M059J (cell line): ENCODE measurements at regions not wholly inside any gene's neighbourhood (a gene's known extent, or its start where the extent isn't known, plus 50 kb on each side); places are given as distances from the start of the nearest gene placed in this dataset.
A peak's percentile ranks its signal among the peaks of the same experiment; 100 is the strongest.

ENCODE experiments used
- DNase-seq: peaks from one replicate; pipeline ENCODE4 v3.0.0-alpha.2; 2012; ENCODE audit warnings: low read depth

DNA sequence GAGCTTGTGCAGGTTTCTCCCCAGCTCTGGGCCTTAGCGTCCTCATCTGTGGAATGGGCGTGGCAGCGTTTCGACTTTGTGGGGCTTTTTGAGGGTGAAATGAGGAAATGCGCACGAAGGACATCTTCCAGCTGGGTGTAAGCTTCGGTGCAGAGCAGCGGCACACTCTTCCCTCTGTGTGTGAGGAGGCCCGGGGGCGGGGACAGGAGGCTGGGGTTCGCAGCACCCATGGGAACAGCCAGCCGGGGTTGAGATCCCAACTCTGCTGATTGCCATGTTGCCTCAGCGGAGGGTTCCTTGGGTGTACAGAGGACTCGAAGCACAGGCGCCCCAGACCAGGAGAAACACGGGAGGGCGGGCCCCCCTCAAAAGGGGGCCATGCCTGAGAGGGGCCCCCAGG lies 265.6 kb downstream of the NSG2 start:
- DNase-seq: no peak

GRCh38 chr5:174311531-174312269 lies 266.2 kb downstream of the NSG2 start:
- DNase-seq: peak; percentile 47

- DNase-seq: no peak
These were observed 266.7 kb downstream of the NSG2 start for GRCh38 chr5:174312270-174312617.

- no peak for DNase-seq
These were observed 267.1 kb downstream of the NSG2 start for GRCh38 chr5:174312641-174313040.

DNA sequence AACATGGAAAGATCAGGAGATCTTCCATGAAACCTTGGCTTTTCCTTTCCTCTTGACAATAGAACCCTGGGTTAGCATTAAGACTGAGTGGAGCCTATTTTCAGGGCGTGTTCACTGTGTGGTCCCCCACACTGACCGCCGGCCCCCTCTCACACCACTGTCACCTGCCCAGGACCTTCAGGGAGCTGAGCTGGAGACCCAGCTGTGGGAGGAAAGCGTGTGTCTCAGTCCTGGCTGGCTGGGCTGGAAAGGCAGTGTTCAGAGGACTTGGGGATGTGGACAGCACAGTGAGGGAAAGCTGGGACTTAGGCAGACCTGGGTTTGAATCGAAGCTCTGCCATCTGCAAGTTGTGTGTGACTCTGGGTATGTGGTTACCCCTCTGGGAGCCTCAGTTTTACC lies 268.1 kb downstream of the NSG2 start:
- DNase-seq: no peak

GRCh38 chr5:174314261-174314660 lies 268.8 kb downstream of the NSG2 start:
- DNase-seq: no peak

DNA sequence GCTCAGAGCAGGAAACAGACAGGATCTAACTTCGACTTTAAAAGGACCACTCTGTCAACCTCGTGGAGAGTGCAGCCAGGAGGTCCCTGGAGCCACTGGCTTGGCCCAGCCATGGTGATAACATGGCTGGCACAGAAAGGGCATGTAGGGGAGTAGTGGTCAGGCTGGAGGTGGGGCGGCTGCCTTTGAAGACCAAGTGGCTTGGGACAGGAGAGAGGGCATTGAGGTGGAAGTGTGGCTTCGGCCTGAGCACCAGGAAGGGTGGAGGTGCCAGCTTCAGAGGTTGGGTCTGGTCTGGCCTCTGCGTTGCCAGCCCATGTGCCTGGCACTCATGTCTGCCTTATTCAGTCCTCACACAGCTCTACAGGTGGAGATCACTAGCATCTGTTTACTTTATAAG lies 270.0 kb downstream of the NSG2 start:
- DNase-seq: no peak

DNA sequence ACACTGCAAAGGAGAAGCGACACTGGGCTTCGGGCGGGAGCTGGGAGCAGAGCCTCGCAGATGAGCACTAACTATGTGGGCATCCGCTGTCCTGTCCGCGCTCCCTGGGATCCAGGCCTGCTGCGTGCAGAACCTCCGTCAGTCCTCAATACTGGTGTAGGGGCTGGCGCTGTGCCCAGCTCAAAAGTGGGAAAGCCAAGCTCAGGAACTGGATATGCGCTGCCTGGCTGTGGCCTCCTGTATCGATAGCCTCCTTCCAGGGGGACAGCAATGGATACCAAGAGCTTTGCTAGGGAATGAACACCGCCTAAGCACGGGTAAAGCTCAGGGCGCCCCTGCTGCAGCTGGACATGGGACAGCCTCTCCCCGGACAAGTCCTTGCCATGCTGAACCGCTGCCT lies 270.4 kb downstream of the NSG2 start:
- no peak for DNase-seq

DNA sequence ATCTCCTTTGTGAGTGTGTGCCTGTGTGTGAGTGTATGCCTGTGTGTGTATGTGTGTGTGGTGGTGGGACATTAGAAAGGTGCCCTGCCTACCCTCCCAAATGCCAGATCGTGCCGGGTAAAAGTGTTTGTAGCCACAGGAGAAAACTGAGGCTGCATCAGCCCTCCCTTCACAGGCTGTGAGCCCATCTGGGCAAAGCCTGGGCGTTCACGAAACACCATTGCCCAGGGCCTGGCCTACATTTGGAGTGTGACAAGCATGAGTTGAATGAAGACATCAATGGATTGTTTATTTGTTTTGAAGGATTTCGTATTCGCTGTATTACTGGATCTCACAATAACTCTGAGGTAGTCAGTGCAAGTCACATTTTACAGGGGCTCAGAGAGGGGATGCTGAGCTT lies 270.8 kb downstream of the NSG2 start:
- DNase-seq: no peak

GRCh38 chr5:174317256-174317894 lies 271.9 kb downstream of the NSG2 start:
- peak; percentile 63 for DNase-seq

DNA sequence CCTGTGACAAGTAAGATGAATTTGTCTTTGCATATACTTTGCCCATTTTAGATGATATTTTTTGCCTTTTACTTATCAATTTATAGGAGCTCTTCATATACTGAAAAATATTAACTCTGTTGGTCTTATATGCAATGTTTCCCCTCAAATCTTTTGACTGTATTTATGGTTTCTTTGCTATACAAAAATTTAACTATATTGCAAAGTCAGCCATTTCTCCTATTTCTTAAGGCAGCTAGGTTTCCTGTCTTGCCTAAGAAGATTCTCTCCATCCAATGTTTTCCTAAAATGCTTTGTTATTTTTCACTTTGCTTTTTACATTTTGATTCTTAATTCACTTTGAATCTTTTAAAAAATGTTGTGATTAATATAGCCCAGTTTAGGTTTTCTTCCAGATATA lies 273.1 kb downstream of the NSG2 start:
- DNase-seq: no peak

DNA sequence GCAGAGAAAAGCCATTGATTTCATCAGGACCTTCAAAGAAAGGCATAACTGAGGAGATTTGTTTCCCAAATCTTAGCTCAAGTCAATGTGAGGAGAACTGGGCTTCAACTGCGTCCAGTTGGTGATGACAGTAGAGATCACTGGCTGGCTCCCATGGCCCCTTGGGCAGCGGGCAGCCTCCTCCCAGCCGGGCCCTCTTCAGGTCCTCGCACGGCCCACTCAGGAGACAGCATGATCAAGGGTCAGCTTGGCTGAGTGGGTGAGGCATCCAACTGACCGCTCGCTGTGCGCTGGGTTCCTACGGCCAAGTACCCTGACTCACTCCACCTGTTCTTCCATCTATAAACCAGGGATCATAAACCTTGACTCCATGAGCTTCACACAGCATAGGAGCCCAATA lies 274.0 kb downstream of the NSG2 start:
- no peak for DNase-seq

DNA sequence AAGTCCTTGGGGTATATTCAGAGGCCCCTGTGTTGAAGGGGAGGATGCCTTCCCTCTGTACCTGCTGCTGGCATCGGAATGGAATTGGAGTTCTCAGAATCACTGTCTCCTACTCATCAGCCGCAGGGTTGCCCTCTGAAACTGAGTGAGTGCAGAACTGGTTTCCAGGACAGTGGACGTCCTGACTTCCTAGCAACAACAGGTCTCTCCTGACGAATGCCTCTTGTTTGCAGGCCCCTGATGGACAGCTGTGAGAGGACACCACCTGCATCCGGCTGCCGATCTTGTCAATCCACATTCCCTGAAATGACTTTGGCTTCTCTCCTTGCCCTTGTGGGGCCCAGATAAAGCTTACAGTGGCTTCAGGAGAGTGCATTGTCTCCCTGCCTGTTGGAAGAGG lies 274.5 kb downstream of the NSG2 start:
- DNase-seq: no peak

GRCh38 chr5:174323878-174324281 lies 278.4 kb downstream of the NSG2 start:
- DNase-seq: peak; percentile 81

DNA sequence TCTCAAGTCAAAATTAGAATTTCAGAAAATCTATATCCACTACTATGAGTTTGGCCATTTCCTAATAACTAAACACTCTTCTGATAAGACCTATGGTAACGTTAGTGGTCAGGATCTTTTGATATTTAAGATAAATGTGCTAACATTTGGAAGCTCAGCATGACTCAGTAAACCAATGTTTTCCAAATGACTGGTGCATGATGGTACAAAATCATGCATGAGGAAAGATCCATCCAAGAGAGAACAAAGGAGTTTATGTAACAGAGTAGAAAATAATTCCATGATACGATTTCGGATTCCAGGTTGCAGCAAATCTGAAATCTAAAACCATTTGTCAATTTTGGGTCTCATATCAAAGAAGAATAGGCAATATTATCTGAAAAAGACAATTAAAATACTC lies 279.2 kb downstream of the NSG2 start:
- peak; percentile 59 for DNase-seq

DNA sequence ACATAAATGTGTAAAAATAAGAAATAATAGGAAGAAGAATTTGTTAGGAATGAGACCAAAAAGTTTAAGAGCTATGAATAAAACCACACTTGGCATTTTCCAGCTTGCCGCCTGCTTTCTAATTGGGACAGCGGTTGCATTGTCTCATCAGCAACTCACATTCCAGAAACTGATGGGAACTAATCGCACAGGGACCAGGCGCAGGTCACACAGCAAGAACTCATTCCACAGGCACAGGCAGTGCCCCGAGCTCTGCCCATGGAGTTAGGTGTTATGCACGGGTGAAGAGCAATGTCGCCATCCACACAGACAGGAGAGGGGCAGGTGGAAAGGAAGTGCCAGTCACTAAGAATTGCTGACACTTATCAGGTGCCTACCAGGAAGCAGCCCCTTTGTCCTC lies 279.9 kb downstream of the NSG2 start:
- DNase-seq: no peak

- no peak for DNase-seq
These were observed 280.5 kb downstream of the NSG2 start for GRCh38 chr5:174325961-174326360.

DNA sequence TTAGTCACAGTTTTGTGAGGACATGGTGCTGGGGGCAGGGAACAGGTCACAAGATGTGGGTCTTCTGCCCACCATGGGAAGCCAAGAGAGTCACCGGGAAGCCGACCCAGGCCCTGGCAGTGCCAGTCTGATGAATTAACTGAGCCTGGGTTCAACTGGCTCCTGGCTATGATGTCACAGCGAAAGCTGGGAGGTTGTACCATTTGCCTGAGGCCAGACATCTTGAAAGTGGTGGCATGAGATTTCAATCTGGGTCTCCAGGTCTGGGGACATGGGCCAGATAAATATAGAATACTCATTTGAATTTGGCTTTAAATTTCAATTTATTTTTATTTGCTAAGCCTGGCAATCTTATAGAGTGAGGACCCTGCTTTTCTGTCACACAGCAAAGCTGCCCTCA lies 280.9 kb downstream of the NSG2 start:
- DNase-seq: no peak

- peak; percentile 88 for DNase-seq
These were observed 281.9 kb downstream of the NSG2 start for GRCh38 chr5:174327317-174327864.

GRCh38 chr5:174327896-174328295 lies 282.4 kb downstream of the NSG2 start:
- DNase-seq: no peak

GRCh38 chr5:174328631-174329299 lies 283.3 kb downstream of the NSG2 start:
- no peak for DNase-seq

- DNase-seq: no peak
These were observed 284.2 kb downstream of the NSG2 start for GRCh38 chr5:174329738-174330137.
